ENCODE measurements at regions not wholly inside any gene's neighbourhood (a gene's known extent, or its start where the extent isn't known, plus 50 kb on each side); places are given as distances from the start of the nearest gene placed in this dataset.

- H3K23me2 ChIP-seq (ENCODE audit: low read depth, low read length), result no peaks in the 10 kb centered on the region; the same call in 1 of the 2 replicates
- ChIA-PET CTCF (ENCODE audit: partially characterized antibody) (interaction anchor here (0.6 kb wide), 1 partner anchor 155 kb away, joined by 3 read pairs; no protein-coding TSS in a partner anchor), POLR2A (ENCODE audit: partially characterized antibody) (interaction anchor here (0.6 kb wide), 1 partner anchor 63 kb away, joined by 3 read pairs; no protein-coding TSS in a partner anchor)
- no peaks in the 10 kb centered on the region for H4K20me1 ChIP-seq (replicated peaks in 1 of 2; ENCODE audit: control insufficient read depth in 1 of 2, insufficient read depth in 2 of 2, low read length in 2 of 2)
- H3K9me3 ChIP-seq (ENCODE audit: insufficient read depth in 2 of 2, low read depth in 1 of 2, low read length in 1 of 2), result no peaks in the 10 kb centered on the region
- no peak overlapping the region for H2BK5ac ChIP-seq (ENCODE audit: low read depth, low read length)
- no peaks in the 10 kb centered on the region for H3K27me3 ChIP-seq (replicated peaks in 1 of 4; ENCODE audit: control insufficient read depth in 3 of 4, extremely low read depth in 1 of 4, insufficient read depth in 3 of 4, low read length in 3 of 4)
- H3K27ac ChIP-seq (ENCODE audit: low read depth, low read length), result no peak overlapping the region
- H3K36me3 ChIP-seq (ENCODE audit: control insufficient read depth in 2 of 4, insufficient read depth in 4 of 4, low read length in 3 of 4), result no peaks in the 10 kb centered on the region
- no peak for FAIRE-seq
- H2BK12ac ChIP-seq (ENCODE audit: low read depth, low read length), result no peak overlapping the region
- no peaks in the 10 kb centered on the region for H3K79me1 ChIP-seq (ENCODE audit: low read depth, low read length)
- DNase-seq (ENCODE audit: low read depth in 1 of 2, low spot score in 2 of 2), result no peak
- H2BK15ac ChIP-seq (ENCODE audit: low read length), result no peak overlapping the region
- no peaks in the 10 kb centered on the region for H3K4me1 ChIP-seq (replicated peaks in 1 of 4; ENCODE audit: control insufficient read depth in 3 of 4, insufficient read depth in 4 of 4, low read length in 3 of 4)
- 85% methylated on average over 5 of the region's 5 CpGs; no CpG with 5 or more reads in 1 of the 2 experiments for WGBS, 2 experiments (ENCODE audit: extremely low coverage in 1 of 2, insufficient coverage in 1 of 2, insufficient read length in 1 of 2, insufficient replicate concordance in 2 of 2, low coverage in 1 of 2, low lambda C conversion rate in 2 of 2, missing lambda C conversion rate in 1 of 2)
- no peak overlapping the region for H3K4me3 ChIP-seq (ENCODE audit: extremely low read depth in 1 of 4, insufficient read depth in 2 of 4, low read depth in 3 of 4, low read length in 4 of 4)
- H4K91ac ChIP-seq (replicated peaks; ENCODE audit: insufficient read length, low read length), result no peak overlapping the region
- TF ChIP-seq SIRT6 (IDR thresholded peaks at IDR 0.05; ENCODE audit: low read length) (no peak), CBX5 (IDR thresholded peaks at IDR 0.05; ENCODE audit: low read depth, low read length) (no peak), KDM5A (IDR thresholded peaks at IDR 0.05; ENCODE audit: low read length) (no peak), TEAD4 (IDR thresholded peaks at IDR 0.05; ENCODE audit: low read depth, low read length) (no peak), NANOG (IDR thresholded peaks at IDR 0.05; ENCODE audit: insufficient read depth, low read depth, low read length, poor library complexity, severe bottlenecking) (no peak)
- no peak overlapping the region for H2BK120ac ChIP-seq (replicated peaks; ENCODE audit: low read depth, low read length)
- no peak overlapping the region for H3K9ac ChIP-seq (replicated peaks in 1 of 4; ENCODE audit: extremely low read depth in 1 of 4, low read depth in 3 of 4, low read length in 3 of 4)
- no peak overlapping the region for H3K56ac ChIP-seq (replicated peaks; ENCODE audit: insufficient read length, low read depth, low read length)
- H3K18ac ChIP-seq (ENCODE audit: extremely low read depth, low read length), result no peak overlapping the region
- no peak overlapping the region for H4K8ac ChIP-seq (ENCODE audit: extremely low read depth, insufficient read depth, low read length)
- no peak overlapping the region for H2BK20ac ChIP-seq (ENCODE audit: low read length)
- H3K23ac ChIP-seq (ENCODE audit: insufficient read length), result no peak overlapping the region
- H3K79me2 ChIP-seq (ENCODE audit: control insufficient read depth in 1 of 2, insufficient read depth in 2 of 2, low read length in 2 of 2), result no peaks in the 10 kb centered on the region
- no peak overlapping the region for H2AFZ ChIP-seq (ENCODE audit: low read length)
- no peak overlapping the region for H3K4me2 ChIP-seq (ENCODE audit: insufficient read depth in 1 of 2, low read depth in 2 of 2, low read length in 2 of 2)
- H2AK5ac ChIP-seq (ENCODE audit: low read depth, low read length), result no peak overlapping the region
- H3K14ac ChIP-seq (ENCODE audit: insufficient read length), result no peak overlapping the region
- no peak overlapping the region for H3K4ac ChIP-seq (replicated peaks; ENCODE audit: insufficient read length, low read depth, low read length)
- no peak overlapping the region for H4K5ac ChIP-seq (ENCODE audit: insufficient read length, low read depth, low read length)
These were observed 202.9 kb upstream of the MTPN start for GRCh38 chr7:136179851-136180721.
